GM21447 (cell line): ENCODE measurements at regions not wholly inside any gene's neighbourhood (a gene's known extent, or its start where the extent isn't known, plus 50 kb on each side); places are given as distances from the start of the nearest gene placed in this dataset.
"Not testable (repeated sequence)": the region's sequence is repeated elsewhere in the genome, so short reads cannot be mapped to it uniquely, and the experiment has no call there.

Experiments
- ATAC-seq: cut with Tn5 transposase; IDR thresholded peaks from one replicate; pipeline ENCODE4 v1.9.1; 2021; ENCODE audit not compliant: unreplicated experiment

- no peak for ATAC-seq
These were observed 61.4 kb upstream of the BMAL1 start for GRCh38 chr11:13216019-13216710.

DNA sequence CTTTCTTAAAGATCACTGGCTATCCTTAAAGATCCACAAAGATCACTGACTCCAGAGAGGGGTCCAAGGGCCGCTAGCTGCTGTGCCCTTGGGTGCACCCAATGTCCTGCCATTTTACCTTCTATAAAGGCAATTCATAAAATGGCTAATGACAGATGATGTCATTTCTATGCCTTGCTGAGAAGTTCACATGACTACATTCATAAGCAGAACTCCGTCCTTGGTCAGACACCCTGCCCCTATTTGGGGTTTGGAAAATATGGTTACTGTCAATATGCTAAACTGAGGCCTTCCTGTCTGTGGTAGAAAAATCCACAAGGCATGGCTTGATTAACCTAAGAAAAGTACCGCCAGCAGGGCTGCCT lies 60.9 kb upstream of the BMAL1 start:
- no peak for ATAC-seq

DNA sequence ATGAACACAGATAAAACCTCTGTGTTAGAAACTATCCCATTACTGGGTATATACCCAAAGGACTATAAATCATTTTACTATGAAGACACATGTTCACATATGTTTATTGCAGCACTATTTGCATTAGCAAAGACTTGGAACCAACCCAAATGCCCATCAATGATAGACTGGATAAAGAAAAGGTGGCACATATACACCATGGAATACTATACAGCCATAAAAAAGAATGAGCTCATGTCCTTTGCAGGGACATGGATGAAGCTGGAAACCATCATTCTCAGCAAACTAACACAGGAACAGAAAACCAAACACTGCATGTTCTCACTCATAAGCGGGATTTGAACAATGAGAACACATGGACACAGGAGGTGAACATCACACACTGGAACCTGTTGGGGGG lies 58.9 kb upstream of the BMAL1 start:
- not testable (repeated sequence) for ATAC-seq

- no peak for ATAC-seq
These were observed 57.4 kb upstream of the BMAL1 start for GRCh38 chr11:13220148-13220547.

DNA sequence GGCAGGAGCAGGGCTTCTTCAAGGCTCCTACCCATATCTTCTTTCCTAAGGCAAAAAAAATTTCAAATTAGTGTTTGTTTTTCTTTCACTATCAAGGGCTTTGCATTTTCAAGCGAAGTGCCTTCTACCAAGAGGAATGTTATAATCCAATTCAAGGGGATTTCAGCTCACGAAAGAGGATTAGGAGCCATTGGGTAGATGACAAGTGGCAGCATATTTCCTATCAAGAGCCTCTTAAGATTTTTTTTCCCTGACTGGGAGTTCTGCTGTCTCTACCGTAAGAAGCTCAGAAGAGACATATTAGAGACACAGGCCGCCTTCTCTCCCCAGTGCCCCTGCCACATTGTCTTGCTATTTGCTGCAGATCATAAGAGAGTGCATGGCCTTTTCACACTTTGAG lies 55.9 kb upstream of the BMAL1 start:
- ATAC-seq = no peak

- no peak for ATAC-seq
These were observed 55.3 kb upstream of the BMAL1 start for GRCh38 chr11:13222285-13222684.

DNA sequence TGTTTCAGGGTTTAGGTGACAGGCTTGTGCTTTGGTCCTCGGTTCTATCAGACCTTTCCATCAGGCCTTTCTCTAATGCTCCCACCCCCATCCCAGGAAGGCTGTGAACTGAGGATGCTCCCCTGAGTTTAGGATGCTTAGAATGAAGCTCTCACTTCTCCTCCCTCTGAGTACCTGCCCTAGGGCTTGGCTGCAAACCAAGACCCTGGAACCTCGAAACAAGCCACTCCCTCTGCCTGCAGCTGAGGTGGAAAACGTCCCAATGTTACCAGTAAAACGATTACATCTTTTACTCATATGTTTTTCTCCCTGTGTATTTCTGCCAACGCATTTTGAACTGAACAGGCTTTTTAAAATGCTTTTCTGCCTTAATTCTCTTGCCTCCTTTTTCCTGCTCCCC lies 54.5 kb upstream of the BMAL1 start:
- ATAC-seq = no peak

DNA sequence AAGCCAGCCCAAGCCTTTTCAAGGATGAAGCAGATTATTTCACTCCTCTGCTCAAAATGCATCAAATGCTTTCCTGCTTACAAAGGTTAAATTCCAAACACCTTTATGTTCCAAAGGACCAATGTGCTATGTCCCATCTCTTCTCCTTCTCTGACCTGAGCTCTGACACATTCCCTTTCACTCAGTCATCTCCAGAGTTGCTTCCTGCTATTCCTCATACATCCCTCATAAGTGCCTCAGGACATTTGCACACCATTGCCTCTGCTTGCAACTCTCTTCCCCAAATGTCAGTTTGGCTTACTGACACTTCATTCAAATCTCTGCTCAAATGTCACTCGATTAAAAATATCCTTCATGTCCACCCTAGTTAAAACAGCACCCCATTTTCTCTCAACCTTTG lies 53.3 kb upstream of the BMAL1 start:
- ATAC-seq = no peak

DNA sequence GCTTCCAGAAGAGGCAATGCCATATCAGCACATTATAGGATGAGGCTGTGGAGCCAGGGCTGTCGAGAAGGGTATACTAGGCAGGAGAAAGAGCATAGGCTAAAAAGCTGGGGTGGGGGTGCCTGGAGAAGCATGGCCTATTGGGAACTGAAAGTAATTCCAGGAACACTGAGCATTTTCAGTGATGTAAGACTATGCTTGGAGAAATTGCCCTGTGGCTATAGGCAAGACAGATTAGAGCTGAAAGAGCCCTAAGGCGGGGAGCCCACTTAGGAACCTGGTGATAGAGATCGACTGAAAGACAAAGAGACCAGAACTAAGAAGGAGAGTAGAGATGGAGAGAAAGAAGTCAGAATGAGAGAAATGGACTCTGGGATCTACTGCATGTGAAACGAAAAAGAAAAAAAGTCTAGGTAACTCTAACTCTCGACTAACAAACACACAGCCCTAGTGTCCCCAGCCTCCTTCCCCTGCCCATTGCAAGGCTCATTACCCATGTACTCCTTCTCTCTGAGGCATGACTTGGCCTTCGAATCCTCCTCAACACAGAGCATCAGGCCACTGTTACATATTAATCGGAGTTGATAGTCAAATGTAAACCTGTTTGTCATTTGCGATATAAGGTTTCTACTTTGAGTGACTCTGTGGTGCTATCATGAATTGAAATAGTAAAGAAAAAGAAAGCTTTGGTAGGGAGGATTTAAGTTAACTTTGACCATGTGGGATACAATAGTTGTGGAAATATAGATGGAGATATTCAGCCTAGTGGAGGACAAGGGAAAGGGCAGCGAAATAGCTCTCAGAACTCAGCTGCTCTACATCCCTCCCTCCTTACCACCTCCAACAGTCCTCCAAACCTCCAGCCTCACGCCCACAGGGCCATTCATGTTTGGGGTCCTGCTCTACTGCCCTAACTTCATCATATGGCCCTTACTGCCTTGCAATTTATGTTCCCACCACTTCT lies 52.3 kb upstream of the BMAL1 start:
- ATAC-seq = no peak

DNA sequence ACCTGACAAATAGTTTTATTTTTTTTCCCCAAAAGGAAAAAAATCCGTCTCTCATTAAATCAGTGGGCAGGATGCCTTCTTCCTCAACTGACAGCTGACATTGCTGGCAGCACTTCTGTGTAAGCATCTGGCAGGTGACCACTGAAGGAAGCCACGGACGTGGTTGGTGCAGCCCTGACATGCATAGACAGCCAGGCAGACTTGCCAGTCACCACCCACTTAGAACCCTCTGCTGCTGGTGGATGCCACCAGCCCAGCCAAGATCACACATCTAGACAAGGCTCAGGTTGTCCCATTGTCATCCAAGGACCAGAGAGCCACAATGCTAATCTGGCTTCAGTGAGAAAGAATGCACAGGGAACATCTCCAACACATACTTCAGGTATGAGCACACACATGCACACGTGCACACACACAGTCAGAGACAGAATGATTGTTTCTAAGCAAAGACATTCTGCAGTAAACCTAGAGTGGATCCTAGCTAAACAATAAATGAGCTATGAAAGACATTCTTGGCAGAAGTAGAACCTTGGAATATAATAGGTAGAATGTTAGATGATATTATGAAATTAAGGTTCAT lies 49.8 kb upstream of the BMAL1 start:
- ATAC-seq = no peak
